B cell (primary cell): ENCODE measurements at regions not wholly inside any gene's neighbourhood (a gene's known extent, or its start where the extent isn't known, plus 50 kb on each side); places are given as distances from the start of the nearest gene placed in this dataset.

Source experiments
- ATAC-seq: fragments of 200-7000 bp; cut with Tn5 transposase; one replicate; pipeline ENCODE4 v1.10.0; 2021; ENCODE audit warnings: low read depth, mild to moderate bottlenecking, moderate number of reproducible peaks, moderate library complexity
- CTCF ChIA-PET: fragments of 350-600 bp; sonication (Branson Sonifier 250); formaldehyde crosslinking; loops from one replicate; lab custom pipeline; 2021; ENCODE audit warnings: antibody characterized with exemption, inconsistent platforms; lab: Charles Lee
- POLR2A ChIA-PET: fragments of 350-600 bp; sonication (Branson Sonifier 250); formaldehyde crosslinking; loops from one replicate; lab custom pipeline; 2021; ENCODE audit warnings: antibody characterized with exemption; lab: Charles Lee
- DNase-seq: peaks from one replicate; pipeline ENCODE4 v3.0.0; 2013
- H2AFZ ChIP-seq: 2 replicates; pipeline ENCODE4 v1.6.1; 2012; ENCODE audit warnings: mild to moderate bottlenecking, low read depth, low read length; ENCODE audit not compliant: insufficient read depth, poor library complexity, severe bottlenecking
- H3K27ac ChIP-seq, 2 donors: 1 replicate in 1 of 2; 2 replicates in 1 of 2; pipeline ENCODE4 v1.5.1; 2012 to 2013; ENCODE audit warnings: low read length in 2 of 2, mild to moderate bottlenecking in 2 of 2, moderate library complexity in 1 of 2
- H3K27me3 ChIP-seq, 4 experiments: fragments of 200-600 bp in 1 of 4; sonication (generic) in 1 of 4; replicated peaks in 1 of 4; 1 replicate in 2 of 4; 2 replicates in 2 of 4; pipeline versions ENCODE4 v1.6.1 to v1.7.0; 2013 to 2016; ENCODE audit warnings: low read length in 3 of 4, mild to moderate bottlenecking in 2 of 4, mixed read lengths in 1 of 4, moderate library complexity in 1 of 4; ENCODE audit not compliant: insufficient read depth in 4 of 4, control insufficient read depth in 3 of 4; ENCODE audit errors: control extremely low read depth in 1 of 4
- H3K36me3 ChIP-seq, 2 experiments: replicated peaks in 1 of 2; 1 replicate in 1 of 2; 2 replicates in 1 of 2; pipeline versions ENCODE4 v1.6.1 to v1.7.1; 2013; ENCODE audit warnings: low read length in 1 of 2; ENCODE audit not compliant: insufficient read depth in 2 of 2, control insufficient read depth in 1 of 2; ENCODE audit errors: control extremely low read depth in 1 of 2, extremely low read depth in 1 of 2
- H3K4me1 ChIP-seq, 2 donors: fragments of 200-600 bp in 1 of 2; sonication (generic) in 1 of 2; 1 replicate in 1 of 2; 2 replicates in 1 of 2; pipeline versions ENCODE4 v1.5.1 to v1.6.1; 2013 to 2017; ENCODE audit warnings: low read length in 2 of 2; ENCODE audit not compliant: control insufficient read depth in 2 of 2, insufficient read depth in 2 of 2
- H3K4me2 ChIP-seq: replicated peaks from 2 replicates; pipeline ENCODE3; 2012; ENCODE audit warnings: mild to moderate bottlenecking, low read depth, low read length; ENCODE audit not compliant: poor library complexity, severe bottlenecking
- H3K4me3 ChIP-seq, 5 experiments: fragments of 200-600 bp in 1 of 5; sonication (generic) in 1 of 5; 1 replicate in 3 of 5; 2 replicates in 2 of 5; pipeline versions ENCODE4 v1.5.1 to v1.7.0; 2011 to 2016; ENCODE audit warnings: low read length in 4 of 5, mild to moderate bottlenecking in 4 of 5, low read depth in 2 of 5, control low read depth in 1 of 5, moderate library complexity in 1 of 5; ENCODE audit not compliant: insufficient read depth in 1 of 5; ENCODE audit errors: control extremely low read depth in 1 of 5, extremely low read depth in 1 of 5
- H3K79me2 ChIP-seq: fragments of 200-600 bp; sonication (generic); one replicate; pipeline ENCODE4 v1.6.0; 2016; ENCODE audit warnings: low read length; ENCODE audit not compliant: control insufficient read depth, insufficient read depth
- H3K9ac ChIP-seq: fragments of 200-600 bp; sonication (generic); 2 replicates; pipeline ENCODE4 v1.6.1; 2017; ENCODE audit warnings: mild to moderate bottlenecking, low read length, moderate library complexity
- H3K9me3 ChIP-seq, 3 donors: one replicate each; pipeline versions ENCODE4 v1.6.1 to v1.7.1; 2013; ENCODE audit warnings: low read length in 2 of 3; ENCODE audit not compliant: control insufficient read depth in 2 of 3, insufficient read depth in 1 of 3; ENCODE audit errors: control extremely low read depth in 1 of 3
- H4K20me1 ChIP-seq: 2 replicates; pipeline ENCODE4 v1.6.0; 2012; ENCODE audit warnings: mild to moderate bottlenecking, low read length; ENCODE audit not compliant: insufficient read depth, control insufficient read depth, poor library complexity, severe bottlenecking
- H3K27ac Mint-ChIP-seq: one replicate; pipeline ENCODE4 v1.8.0; 2021; ENCODE audit warnings: mixed read lengths
- H3K27me3 Mint-ChIP-seq: one replicate; pipeline ENCODE4 v1.8.0; 2021; ENCODE audit warnings: mixed read lengths
- H3K4me1 Mint-ChIP-seq: one replicate; pipeline ENCODE4 v1.8.0; 2021; ENCODE audit warnings: mixed read lengths
- H3K4me3 Mint-ChIP-seq: one replicate; pipeline ENCODE4 v1.8.0; 2021; ENCODE audit warnings: mixed read lengths
- H3K9me3 Mint-ChIP-seq: one replicate; pipeline ENCODE4 v1.8.0; 2022; ENCODE audit warnings: mixed read lengths; ENCODE audit not compliant: insufficient read depth
- EZH2 ChIP-seq: IDR thresholded peaks from 2 replicates; pipeline ENCODE4 v1.6.1; 2012; ENCODE audit warnings: borderline replicate concordance, low read depth, mild to moderate bottlenecking, moderate library complexity, low read length; ENCODE audit not compliant: insufficient read depth, poor library complexity, severe bottlenecking
- WGBS: methylation state at CpG from one replicate; pipeline ENCODE4 v1.1.5; 2013; ENCODE audit warnings: missing lambda C conversion rate; ENCODE audit not compliant: insufficient coverage; 5-methylcytosine and 5-hydroxymethylcytosine counted together
- intact Hi-C: fragments of 100-400 bp; cut with micrococcal nuclease; formaldehyde crosslinking; loops from one replicate; pipeline ENCODE4 v1.10.0; 2022
- TF ChIP-seq, protein P1 (sequence below): fragments of 200-600 bp; IDR thresholded peaks from one replicate; pipeline ENCODE4 v1.8.0; 2022; ENCODE audit warnings: antibody characterized with exemption, mild to moderate bottlenecking

DNA sequence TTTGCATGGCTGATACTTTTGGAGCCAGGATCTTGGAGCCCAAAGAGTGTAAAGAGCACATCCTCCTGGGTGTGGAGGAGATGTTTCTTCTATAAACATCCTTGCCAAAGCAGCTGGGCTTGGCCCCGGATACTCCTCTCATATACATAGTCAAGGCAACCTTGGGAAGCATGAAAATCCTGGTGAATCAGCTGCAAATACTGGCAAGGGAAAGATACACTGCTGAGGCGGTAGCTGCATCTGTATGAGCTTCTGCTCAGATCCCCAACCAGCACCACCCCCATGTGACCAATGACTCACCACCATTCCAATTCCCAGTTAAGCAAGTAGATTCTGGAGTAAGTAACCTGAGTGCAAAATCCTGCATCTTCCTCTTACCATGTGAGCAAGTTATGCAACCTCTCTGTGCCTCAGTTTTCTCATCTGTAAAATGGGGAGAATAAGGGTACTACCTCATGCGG is 567.4 kb downstream of the MED13L start:
- Mint-ChIP-seq H3K27me3 (peaks cover 3% of the 10 kb centered on the region), H3K4me3 (no peak overlapping the region), H3K4me1 (no peaks in the 10 kb centered on the region), H3K27ac (no peak overlapping the region), H3K9me3 (peaks cover 5% of the 10 kb centered on the region)
- H3K79me2 ChIP-seq = no peaks in the 10 kb centered on the region
- no CpG with 5 or more reads among the region's 3 CpGs for WGBS
- ATAC-seq (no peak), DNase-seq (no peak)
- no peak overlapping the region for H3K9ac ChIP-seq
- no peaks in the 10 kb centered on the region for H4K20me1 ChIP-seq
- no peak overlapping the region for H2AFZ ChIP-seq
- H3K27ac ChIP-seq = no peak overlapping the region
- intact Hi-C loops = no loop called here
- TF ChIP-seq EZH2 = no peak
- TF ChIP-seq, protein P1, sequence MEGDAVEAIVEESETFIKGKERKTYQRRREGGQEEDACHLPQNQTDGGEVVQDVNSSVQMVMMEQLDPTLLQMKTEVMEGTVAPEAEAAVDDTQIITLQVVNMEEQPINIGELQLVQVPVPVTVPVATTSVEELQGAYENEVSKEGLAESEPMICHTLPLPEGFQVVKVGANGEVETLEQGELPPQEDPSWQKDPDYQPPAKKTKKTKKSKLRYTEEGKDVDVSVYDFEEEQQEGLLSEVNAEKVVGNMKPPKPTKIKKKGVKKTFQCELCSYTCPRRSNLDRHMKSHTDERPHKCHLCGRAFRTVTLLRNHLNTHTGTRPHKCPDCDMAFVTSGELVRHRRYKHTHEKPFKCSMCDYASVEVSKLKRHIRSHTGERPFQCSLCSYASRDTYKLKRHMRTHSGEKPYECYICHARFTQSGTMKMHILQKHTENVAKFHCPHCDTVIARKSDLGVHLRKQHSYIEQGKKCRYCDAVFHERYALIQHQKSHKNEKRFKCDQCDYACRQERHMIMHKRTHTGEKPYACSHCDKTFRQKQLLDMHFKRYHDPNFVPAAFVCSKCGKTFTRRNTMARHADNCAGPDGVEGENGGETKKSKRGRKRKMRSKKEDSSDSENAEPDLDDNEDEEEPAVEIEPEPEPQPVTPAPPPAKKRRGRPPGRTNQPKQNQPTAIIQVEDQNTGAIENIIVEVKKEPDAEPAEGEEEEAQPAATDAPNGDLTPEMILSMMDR = no peak
- no peaks in the 10 kb centered on the region for H3K36me3 ChIP-seq
- H3K4me3 ChIP-seq = no peak overlapping the region
- H3K4me1 ChIP-seq = no peaks in the 10 kb centered on the region
- H3K27me3 ChIP-seq = no peaks in the 10 kb centered on the region
- no peak overlapping the region for H3K4me2 ChIP-seq
- CTCF ChIA-PET = no interaction called here
- H3K9me3 ChIP-seq = no peaks in the 10 kb centered on the region
- POLR2A ChIA-PET = no interaction called here

DNA sequence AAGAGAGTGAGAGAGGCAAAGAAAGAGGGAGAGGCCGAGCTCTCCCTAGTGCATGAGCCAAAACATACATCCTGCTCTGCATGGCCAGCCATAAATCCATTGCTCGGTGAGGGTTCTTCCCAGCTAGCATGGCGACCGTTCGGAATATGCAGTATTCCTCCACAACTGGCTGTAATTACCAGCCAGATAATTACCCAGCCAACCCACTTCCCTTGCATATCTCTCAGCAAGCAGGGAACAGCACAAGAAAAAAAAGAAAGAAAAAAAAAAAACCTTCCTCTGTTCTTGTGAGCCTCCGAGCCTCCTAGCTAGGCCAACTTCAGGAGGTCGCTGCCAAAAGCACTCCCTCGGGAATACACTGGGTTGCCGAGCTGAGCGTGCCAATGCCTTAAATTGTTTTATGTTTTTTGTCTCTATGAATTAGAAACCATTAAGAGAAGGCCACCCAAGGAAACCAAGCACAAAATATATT is 567.9 kb downstream of the MED13L start:
- Mint-ChIP-seq H3K27me3 (peaks cover 3% of the 10 kb centered on the region), H3K9me3 (peaks cover 5% of the 10 kb centered on the region), H3K4me1 (no peaks in the 10 kb centered on the region), H3K4me3 (no peak overlapping the region), H3K27ac (no peak overlapping the region)
- Histone ChIP-seq H3K27me3 (no peaks in the 10 kb centered on the region), H3K79me2 (no peaks in the 10 kb centered on the region), H3K36me3 (no peaks in the 10 kb centered on the region), H3K4me1 (no peaks in the 10 kb centered on the region), H3K27ac (no peak overlapping the region), H3K4me3 (no peak overlapping the region), H3K9ac (no peak overlapping the region), H3K4me2 (no peak overlapping the region), H3K9me3 (no peaks in the 10 kb centered on the region), H4K20me1 (no peaks in the 10 kb centered on the region), H2AFZ (no peak overlapping the region)
- CTCF ChIA-PET = no interaction called here
- no peak for TF ChIP-seq EZH2
- TF ChIP-seq, protein P1 = no peak
- intact Hi-C loops = no loop called here
- POLR2A ChIA-PET = no interaction called here
- no peak for ATAC-seq
- no peak for DNase-seq
- 81% methylated on average over 3 of the region's 10 CpGs for WGBS
